ENCODE measurements at regions not wholly inside any gene's neighbourhood (a gene's known extent, or its start where the extent isn't known, plus 50 kb on each side); places are given as distances from the start of the nearest gene placed in this dataset.

DNA sequence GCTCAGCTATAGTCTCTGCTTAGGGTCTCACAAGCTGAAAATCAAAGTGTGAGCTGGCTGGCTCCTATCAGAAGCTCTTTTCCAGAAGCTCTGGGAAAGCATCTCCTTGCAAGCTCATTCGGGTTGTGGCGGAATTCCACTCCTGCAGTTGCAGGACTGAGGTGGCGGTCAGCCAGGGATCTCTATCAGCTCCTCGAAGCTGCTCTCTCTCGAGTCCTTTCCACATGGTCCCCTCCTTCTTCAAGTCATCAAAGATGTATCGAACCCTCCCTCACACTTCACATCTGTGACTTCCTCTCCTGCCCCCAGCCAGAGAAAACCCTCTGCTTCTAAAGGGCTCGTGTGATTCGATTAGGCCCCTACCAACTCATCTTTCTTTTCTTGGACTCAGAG lies 141.7 kb downstream of the ZFP36L2 start:
- H3K27ac ChIP-seq (ENCODE audit: low read depth, low read length) = no peak overlapping the region
- H3K4me3 ChIP-seq (ENCODE audit: low read length) = no peak overlapping the region
- no peaks in the 10 kb centered on the region for H3K36me3 ChIP-seq (ENCODE audit: control insufficient read depth, low read length)
- peaks cover 1% of the 10 kb centered on the region; the same call in 1 of the 2 replicates for H3K9me3 ChIP-seq (ENCODE audit: control insufficient read depth, insufficient read depth, low read length)
- no peaks in the 10 kb centered on the region for H4K20me1 ChIP-seq (ENCODE audit: control insufficient read depth, insufficient read depth, low read depth, low read length)
- TF ChIP-seq CTCF (IDR thresholded peaks at IDR 0.05; ENCODE audit: low read depth, low read length, poor library complexity, severe bottlenecking) (no peak), EZH2phosphoT487 (IDR thresholded peaks at IDR 0.05; ENCODE audit: borderline replicate concordance, low read length) (no peak)
- H3K79me2 ChIP-seq (ENCODE audit: control insufficient read depth, low read length) = no peaks in the 10 kb centered on the region
- no peaks in the 10 kb centered on the region for H3F3A ChIP-seq (ENCODE audit: control insufficient read depth, insufficient read depth)
- H3K27me3 ChIP-seq (ENCODE audit: control insufficient read depth, low read length) = no peaks in the 10 kb centered on the region; the same call in 1 of the 2 replicates
- no peak overlapping the region for H3K4me2 ChIP-seq (ENCODE audit: low read length)
- H3K4me1 ChIP-seq (ENCODE audit: control insufficient read depth, low read length) = no peaks in the 10 kb centered on the region
- no peaks in the 10 kb centered on the region for H3K9me2 ChIP-seq (replicated peaks; ENCODE audit: control insufficient read depth, low read length)

- Histone ChIP-seq H3K36me3 (ENCODE audit: control insufficient read depth, low read length) (no peaks in the 10 kb centered on the region), H3K79me2 (ENCODE audit: control insufficient read depth, low read length) (no peaks in the 10 kb centered on the region), H3F3A (ENCODE audit: control insufficient read depth, insufficient read depth) (no peaks in the 10 kb centered on the region), H3K4me3 (ENCODE audit: low read length) (no peak overlapping the region), H3K9me3 (ENCODE audit: control insufficient read depth, insufficient read depth, low read length) (no peaks in the 10 kb centered on the region), H3K27me3 (ENCODE audit: control insufficient read depth, low read length) (no peaks in the 10 kb centered on the region; the same call in 1 of the 2 replicates), H3K4me1 (ENCODE audit: control insufficient read depth, low read length) (no peaks in the 10 kb centered on the region), H3K9me2 (replicated peaks; ENCODE audit: control insufficient read depth, low read length) (no peaks in the 10 kb centered on the region), H4K20me1 (ENCODE audit: control insufficient read depth, insufficient read depth, low read depth, low read length) (no peaks in the 10 kb centered on the region), H3K4me2 (ENCODE audit: low read length) (no peak overlapping the region), H3K27ac (ENCODE audit: low read depth, low read length) (no peak overlapping the region)
- no peak for TF ChIP-seq EZH2phosphoT487 (IDR thresholded peaks at IDR 0.05; ENCODE audit: borderline replicate concordance, low read length)
- TF ChIP-seq CTCF (IDR thresholded peaks at IDR 0.05; ENCODE audit: low read depth, low read length, poor library complexity, severe bottlenecking) = no peak
Measured at GRCh38 chr2:43083710-43084698, 142.4 kb downstream of the ZFP36L2 start.

- no peak for TF ChIP-seq CTCF (IDR thresholded peaks at IDR 0.05; ENCODE audit: low read depth, low read length, poor library complexity, severe bottlenecking)
- Histone ChIP-seq H3K4me3 (ENCODE audit: low read length) (no peak overlapping the region), H3K4me1 (ENCODE audit: control insufficient read depth, low read length) (no peaks in the 10 kb centered on the region), H3K36me3 (ENCODE audit: control insufficient read depth, low read length) (no peaks in the 10 kb centered on the region), H3K79me2 (ENCODE audit: control insufficient read depth, low read length) (no peaks in the 10 kb centered on the region), H3K4me2 (ENCODE audit: low read length) (no peak overlapping the region), H4K20me1 (ENCODE audit: control insufficient read depth, insufficient read depth, low read depth, low read length) (no peaks in the 10 kb centered on the region), H3K9me2 (replicated peaks; ENCODE audit: control insufficient read depth, low read length) (no peaks in the 10 kb centered on the region), H3K9me3 (ENCODE audit: control insufficient read depth, insufficient read depth, low read length) (no peaks in the 10 kb centered on the region), H3F3A (ENCODE audit: control insufficient read depth, insufficient read depth) (no peaks in the 10 kb centered on the region), H3K27ac (ENCODE audit: low read depth, low read length) (no peak overlapping the region), H3K27me3 (ENCODE audit: control insufficient read depth, low read length) (no peaks in the 10 kb centered on the region; the same call in 1 of the 2 replicates)
Measured at GRCh38 chr2:43082903-43083677, 143.3 kb downstream of the ZFP36L2 start.
